Spleen (tissue), 11 donors: ENCODE measurements at regions not wholly inside any gene's neighbourhood (a gene's known extent, or its start where the extent isn't known, plus 50 kb on each side); places are given as distances from the start of the nearest gene placed in this dataset.

ENCODE experiments used
- DNase-seq: peaks from one replicate; pipeline ENCODE4 v3.0.0-alpha.2; 2020
- H3K27ac ChIP-seq, 8 donors: fragments of 200-600 bp; sonication (generic) in 7 of 8; 1 replicate in 4 of 8; 2 replicates in 4 of 8; pipeline versions ENCODE4 v1.5.0 to v1.8.0; 2016 to 2021; ENCODE audit warnings: inconsistent platforms in 4 of 8, mild to moderate bottlenecking in 4 of 8, moderate library complexity in 1 of 8
- H3K27me3 ChIP-seq, 7 donors: fragments of 200-600 bp; sonication (generic) in 6 of 7; replicated peaks in 1 of 7; 1 replicate in 4 of 7; 2 replicates in 3 of 7; pipeline versions ENCODE4 v1.5.0 to v1.8.0; 2016 to 2021; ENCODE audit warnings: inconsistent platforms in 3 of 7, mild to moderate bottlenecking in 1 of 7
- H3K36me3 ChIP-seq, 6 donors: fragments of 200-600 bp; sonication (generic) in 5 of 6; 1 replicate in 4 of 6; 2 replicates in 2 of 6; pipeline versions ENCODE4 v1.5.0 to v1.8.0; 2016 to 2021; ENCODE audit warnings: inconsistent platforms in 2 of 6
- H3K4me1 ChIP-seq, 6 donors: fragments of 200-600 bp; sonication (generic) in 5 of 6; 1 replicate in 3 of 6; 2 replicates in 3 of 6; pipeline versions ENCODE4 v1.5.0 to v1.8.0; 2016 to 2021; ENCODE audit warnings: inconsistent platforms in 3 of 6
- H3K4me3 ChIP-seq, 8 donors: fragments of 200-600 bp; sonication (generic) in 7 of 8; 1 replicate in 4 of 8; 2 replicates in 4 of 8; pipeline versions ENCODE4 v1.5.0 to v1.8.0; 2016 to 2021; ENCODE audit warnings: inconsistent platforms in 4 of 8, mild to moderate bottlenecking in 4 of 8, moderate library complexity in 2 of 8
- H3K9me3 ChIP-seq, 8 donors: fragments of 200-600 bp; sonication (generic) in 7 of 8; 1 replicate in 4 of 8; 2 replicates in 4 of 8; pipeline versions ENCODE4 v1.5.0 to v1.8.0; 2016 to 2021; ENCODE audit warnings: inconsistent platforms in 4 of 8
- CTCF ChIP-seq, 11 experiments: fragments of 200-600 bp in 7 of 11; fragments of 450-650 bp in 4 of 11; sonication (generic) in 4 of 11; IDR thresholded peaks in 8 of 11; conservative IDR thresholded peaks in 3 of 11; 1 replicate in 7 of 11; 2 replicates in 4 of 11; pipeline versions ENCODE4 v1.4.0 to v1.8.0; 2016 to 2021; ENCODE audit warnings: antibody characterized with exemption in 11 of 11, inconsistent platforms in 4 of 11, mild to moderate bottlenecking in 1 of 11
- POLR2A ChIP-seq, 3 donors: fragments of 450-650 bp; IDR thresholded peaks; one replicate each; pipeline ENCODE4 v1.5.1; 2017; ENCODE audit warnings: antibody characterized with exemption in 3 of 3, mild to moderate bottlenecking in 1 of 3
- POLR2AphosphoS5 ChIP-seq, 3 donors: sonication (generic); formaldehyde crosslinking; IDR thresholded peaks; one replicate each; pipeline ENCODE4 v1.5.1; 2017; ENCODE audit warnings: antibody characterized with exemption in 3 of 3
- WGBS, 5 donors: extraction: QIAGEN DNeasy Blood & Tissue Kit in 3 of 5; methylation state at CpG; one replicate each; pipeline versions ENCODE4 v1.1.5 to v1.1.7; 2013 to 2018; 5-methylcytosine and 5-hydroxymethylcytosine counted together
- intact Hi-C: fragments of 100-400 bp; cut with DNase I; formaldehyde crosslinking; loops from one replicate; pipeline ENCODE4 v1.15.0; 2023; ENCODE audit warnings: low total_unique reads
- donor health status: healthy with polysubstance abuse.
- donor health status: DM: no; HTN: no; CAD: no; lungs with moderate emphysema.
- donor health status: DM: no; HTN: no; CAD: no.
- donor health status: Bipolar disorder and iron deficiency.
- donor health status: healthy.
- donor health status: DM: no; HTN: no; CAD: no.
- donor health status: DM: yes; HTN: yes; CAD: no.

GRCh38 chr2:234331966-234332365, 164.9 kb downstream of the ARL4C start:
- no peaks in the 10 kb centered on the region for H3K36me3 ChIP-seq
- H3K9me3 ChIP-seq: no peaks in the 10 kb centered on the region
- TF ChIP-seq CTCF (IDR thresholded peaks at IDR 0.05 in 8 of 11, conservative IDR thresholded peaks at IDR 0.05 in 3 of 11) (no peak), POLR2AphosphoS5 (IDR thresholded peaks at IDR 0.05) (no peak), POLR2A (IDR thresholded peaks at IDR 0.05) (no peak)
- peaks cover 0 to 13% (median 4%) of the 10 kb centered on the region in 6 donors for H3K4me1 ChIP-seq
- H3K27ac ChIP-seq: no peak overlapping the region
- H3K4me3 ChIP-seq: no peak overlapping the region
- H3K27me3 ChIP-seq: peaks cover 0 to 11% (median 0%) of the 10 kb centered on the region in 7 donors
- WGBS, 5 donors: 83 to 95% (median 87%) methylated on average over 7 of the region's 7 CpGs
- DNase-seq: no peak
- intact Hi-C loops: no loop called here

DNA sequence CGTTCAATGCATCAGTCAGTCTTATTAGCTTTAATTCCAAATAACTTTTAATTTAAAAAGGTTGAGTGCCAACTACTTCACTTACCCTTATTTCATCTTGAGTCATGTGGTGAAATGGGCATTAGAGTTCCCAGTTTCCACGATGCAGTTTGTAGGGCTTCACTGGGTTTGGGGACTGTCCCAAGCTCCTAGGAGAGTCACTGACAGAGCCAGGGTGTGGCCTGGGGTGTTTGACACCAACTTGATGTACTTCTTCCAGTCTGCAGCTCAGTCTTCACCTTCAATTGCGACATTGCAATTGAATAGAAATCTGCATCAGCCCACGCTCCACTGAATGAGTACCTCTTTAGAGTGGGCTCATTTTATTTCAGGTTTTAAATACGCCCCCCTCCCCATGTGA, 165.3 kb downstream of the ARL4C start:
- Histone ChIP-seq H3K4me3 (no peak overlapping the region), H3K27ac (no peak overlapping the region), H3K27me3 (peaks cover 0 to 9% (median 0%) of the 10 kb centered on the region in 7 donors), H3K36me3 (no peaks in the 10 kb centered on the region), H3K9me3 (no peaks in the 10 kb centered on the region), H3K4me1 (peaks cover 0 to 13% (median 4%) of the 10 kb centered on the region in 6 donors)
- DNase-seq: no peak
- no peak for TF ChIP-seq POLR2A (IDR thresholded peaks at IDR 0.05)
- TF ChIP-seq CTCF (IDR thresholded peaks at IDR 0.05 in 8 of 11, conservative IDR thresholded peaks at IDR 0.05 in 3 of 11): no peak
- no peak for TF ChIP-seq POLR2AphosphoS5 (IDR thresholded peaks at IDR 0.05)
- WGBS, 5 donors: 77 to 85% (median 82%) methylated on average over 5 of the region's 5 CpGs
- intact Hi-C loops: no loop called here

DNA sequence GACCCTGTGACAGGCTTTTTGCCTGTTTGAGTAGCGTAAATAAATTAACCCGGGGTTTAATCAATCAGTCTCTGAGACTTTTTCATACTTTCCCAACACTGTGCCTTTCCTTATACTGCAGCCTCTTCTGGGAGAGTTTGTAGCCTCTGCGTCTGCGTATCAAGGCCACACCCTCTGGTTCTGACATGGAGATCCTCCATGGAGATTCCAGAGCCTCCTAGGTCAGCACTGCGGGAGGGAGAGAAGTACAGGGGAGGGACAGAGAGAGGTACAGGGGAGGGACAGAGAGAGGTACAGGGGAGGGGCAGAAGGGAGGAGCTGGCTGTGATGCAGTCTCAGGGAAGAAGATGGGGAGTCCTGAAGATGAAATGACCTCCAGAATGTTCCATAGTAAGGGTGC, 166.0 kb downstream of the ARL4C start:
- Histone ChIP-seq H3K27ac (no peak overlapping the region), H3K36me3 (no peaks in the 10 kb centered on the region), H3K4me1 (peaks cover 0 to 9% (median 4%) of the 10 kb centered on the region in 6 donors), H3K4me3 (no peak overlapping the region), H3K9me3 (no peaks in the 10 kb centered on the region), H3K27me3 (peaks cover 0 to 2% (median 0%) of the 10 kb centered on the region in 7 donors)
- intact Hi-C loops: no loop called here
- TF ChIP-seq POLR2AphosphoS5 (IDR thresholded peaks at IDR 0.05) (no peak), CTCF (IDR thresholded peaks at IDR 0.05 in 8 of 11, conservative IDR thresholded peaks at IDR 0.05 in 3 of 11) (no peak), POLR2A (IDR thresholded peaks at IDR 0.05) (no peak)
- DNase-seq: no peak
- WGBS, 5 donors: 84 to 90% (median 87%) methylated on average over 5 of the region's 5 CpGs

DNA sequence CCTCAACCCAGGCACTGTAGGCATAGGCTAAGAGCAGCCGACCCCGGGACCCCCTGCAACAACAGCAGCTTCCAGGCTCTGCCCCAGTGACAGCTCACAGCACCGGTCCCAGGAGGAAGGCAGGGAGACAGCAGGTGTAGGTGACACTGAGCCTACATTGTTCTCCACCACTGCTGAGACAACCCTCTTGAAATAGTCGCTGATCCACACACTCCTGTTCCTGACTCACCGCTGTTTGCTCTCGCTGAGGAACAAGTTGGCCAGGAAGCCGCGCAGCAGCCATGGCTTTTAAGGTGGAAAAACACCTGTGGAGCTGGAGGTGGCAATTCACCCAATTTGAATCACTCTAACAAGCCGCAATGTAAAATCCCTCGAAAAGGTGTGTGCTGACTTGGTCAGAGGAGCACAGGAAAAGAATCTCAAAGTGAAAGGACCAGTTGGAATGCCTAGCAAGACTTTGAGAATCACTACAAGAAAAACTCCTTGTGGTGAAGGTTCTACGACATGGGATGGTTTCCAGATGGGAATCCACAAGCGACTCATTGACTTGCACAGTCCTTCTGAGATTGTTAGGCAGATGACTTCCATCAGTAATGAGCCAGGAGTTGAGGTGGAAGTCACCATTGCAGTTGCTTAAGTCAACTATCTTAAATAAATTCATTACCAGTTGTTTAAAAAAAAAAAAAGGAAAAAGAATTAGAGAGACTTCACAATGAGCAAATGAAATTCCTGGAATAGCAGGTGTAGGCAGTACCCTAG, 167.5 kb downstream of the ARL4C start:
- H3K27ac ChIP-seq: no peak overlapping the region
- WGBS, 5 donors: 90 to 95% (median 93%) methylated on average over 11 to 12 of the region's 12 CpGs
- TF ChIP-seq POLR2AphosphoS5 (IDR thresholded peaks at IDR 0.05) (no peak), POLR2A (IDR thresholded peaks at IDR 0.05) (no peak), CTCF (IDR thresholded peaks at IDR 0.05 in 8 of 11, conservative IDR thresholded peaks at IDR 0.05 in 3 of 11) (no peak)
- H3K27me3 ChIP-seq: peaks cover 0 to 2% (median 0%) of the 10 kb centered on the region in 7 donors
- intact Hi-C loops: no loop called here
- no peaks in the 10 kb centered on the region for H3K4me1 ChIP-seq
- H3K9me3 ChIP-seq: no peaks in the 10 kb centered on the region
- no peaks in the 10 kb centered on the region for H3K36me3 ChIP-seq
- no peak overlapping the region for H3K4me3 ChIP-seq
- no peak for DNase-seq
